ENCODE measurements at regions not wholly inside any gene's neighbourhood (a gene's known extent, or its start where the extent isn't known, plus 50 kb on each side); places are given as distances from the start of the nearest gene placed in this dataset.

GRCh38 chr13:50247223-50247622, 232.0 kb downstream of the KCNRG start:
- TF ChIP-seq CTCF (IDR thresholded peaks at IDR 0.05; ENCODE audit: insufficient read depth, low read depth, low read length): no peak
- TF ChIP-seq EZH2 (IDR thresholded peaks at IDR 0.05; ENCODE audit: insufficient read depth, low read length): no peak

Data from astrocyte (in vitro differentiated cells and primary cell).